Endothelial cell of umbilical vein (primary cell): ENCODE measurements at regions not wholly inside any gene's neighbourhood (a gene's known extent, or its start where the extent isn't known, plus 50 kb on each side); places are given as distances from the start of the nearest gene placed in this dataset.

ENCODE experiments used
- BruUV-seq: library from RNA; stranded (reverse); fragments of 400-500 nt; replicated peaks from 2 replicates; lab custom pipeline; 2021; lab: Mats Ljungman, UMichigan
- CTCF ChIA-PET: fragments of 300-600, 350-600 bp; sonication (Branson Sonifier 250); formaldehyde crosslinking; loops from one replicate; lab custom pipeline; 2021; ENCODE audit warnings: antibody characterized with exemption, inconsistent platforms; lab: Charles Lee
- POLR2A ChIA-PET: fragments of 300-600, 350-600 bp; sonication (Branson Sonifier 250); formaldehyde crosslinking; loops from one replicate; lab custom pipeline; 2021; ENCODE audit warnings: antibody characterized with exemption, inconsistent platforms; lab: Charles Lee
- DNase-seq: peaks from one replicate; pipeline ENCODE4 v3.0.0-alpha.2; 2011; ENCODE audit warnings: low read depth, low spot score
- FAIRE-seq: peaks from 2 replicates; lab custom pipeline; 2011; peaks lifted over from hg19 to GRCh38; lab: Jason Lieb, UNC
- H2AFZ ChIP-seq: 2 replicates; pipeline ENCODE4 v1.6.0; 2012; ENCODE audit warnings: low read depth, low read length, control low read depth, inconsistent platforms
- H3K27ac ChIP-seq: 2 replicates; pipeline ENCODE4 v1.5.1; 2011; ENCODE audit warnings: low read depth, mild to moderate bottlenecking, control low read depth, low read length, moderate library complexity; ENCODE audit not compliant: insufficient read depth
- H3K27me3 ChIP-seq, 2 experiments: 2 replicates each; pipeline versions ENCODE4 v1.6.0 to v1.6.1; 2011; ENCODE audit warnings: low read length in 2 of 2, mixed read lengths in 1 of 2; ENCODE audit not compliant: control insufficient read depth in 2 of 2, insufficient read depth in 2 of 2
- H3K36me3 ChIP-seq, 2 experiments: 2 replicates in 1 of 2; 3 replicates in 1 of 2; pipeline ENCODE4 v1.5.1; 2011; ENCODE audit warnings: low read length in 2 of 2, mild to moderate bottlenecking in 1 of 2, moderate library complexity in 1 of 2; ENCODE audit not compliant: control insufficient read depth in 2 of 2, insufficient read depth in 2 of 2; ENCODE audit errors: extremely low read depth in 1 of 2
- H3K4me1 ChIP-seq: 3 replicates; pipeline ENCODE4 v1.5.1; 2011; ENCODE audit warnings: mild to moderate bottlenecking, low read length; ENCODE audit not compliant: control insufficient read depth, insufficient read depth; ENCODE audit errors: extremely low read depth
- H3K4me2 ChIP-seq: 2 replicates; pipeline ENCODE4 v1.6.1; 2011; ENCODE audit warnings: low read length, control low read depth, mixed read lengths; ENCODE audit not compliant: insufficient read depth
- H3K4me3 ChIP-seq, 3 experiments: fragments of 200-600 bp in 1 of 3; sonication (generic), shearing (Covaris generic) in 1 of 3; replicated peaks in 1 of 3; 2 replicates each; pipeline ENCODE4 v1.5.1; 2011 to 2016; ENCODE audit warnings: control low read depth in 3 of 3, low read length in 3 of 3, mild to moderate bottlenecking in 2 of 3, inconsistent platforms in 1 of 3, low read depth in 1 of 3, moderate library complexity in 1 of 3; ENCODE audit not compliant: insufficient read depth in 1 of 3
- H3K79me2 ChIP-seq: 2 replicates; pipeline ENCODE4 v1.6.0; 2012; ENCODE audit warnings: low read length, inconsistent platforms; ENCODE audit not compliant: control insufficient read depth, insufficient read depth
- H3K9ac ChIP-seq: replicated peaks from 2 replicates; pipeline ENCODE3; 2011; ENCODE audit warnings: low read length, control low read depth; ENCODE audit not compliant: insufficient read depth; ENCODE audit errors: extremely low read depth
- H3K9me1 ChIP-seq: replicated peaks from 3 replicates; pipeline ENCODE4 v1.6.0; 2011; ENCODE audit warnings: mild to moderate bottlenecking, low read length; ENCODE audit not compliant: control insufficient read depth, insufficient read depth; ENCODE audit errors: extremely low read depth
- H3K9me3 ChIP-seq: replicated peaks from 2 replicates; pipeline ENCODE4 v1.5.1; 2012; ENCODE audit warnings: low read length, inconsistent platforms; ENCODE audit not compliant: control insufficient read depth, insufficient read depth
- H4K20me1 ChIP-seq: replicated peaks from 2 replicates; pipeline ENCODE3; 2011; ENCODE audit warnings: mild to moderate bottlenecking, low read length; ENCODE audit not compliant: control insufficient read depth, insufficient read depth; ENCODE audit errors: extremely low read depth
- CTCF ChIP-seq, 2 donors: IDR thresholded peaks; 1 replicate in 1 of 2; 2 replicates in 1 of 2; pipeline ENCODE4 v1.5.1; 2011; ENCODE audit warnings: low read length in 2 of 2, mild to moderate bottlenecking in 2 of 2, moderate library complexity in 2 of 2, control low read depth in 1 of 2, inconsistent platforms in 1 of 2, low read depth in 1 of 2; ENCODE audit not compliant: insufficient read depth in 1 of 2; ENCODE audit errors: extremely low read depth in 1 of 2
- EZH2 ChIP-seq: IDR thresholded peaks from 2 replicates; pipeline ENCODE4 v1.6.1; 2012; ENCODE audit warnings: borderline replicate concordance, low read depth, mild to moderate bottlenecking, moderate library complexity, low read length, inconsistent platforms; ENCODE audit not compliant: severe bottlenecking
- FOS ChIP-seq: IDR thresholded peaks from 2 replicates; pipeline ENCODE4 v1.6.1; 2011; ENCODE audit warnings: mild to moderate bottlenecking, low read length, moderate library complexity, borderline replicate concordance; ENCODE audit not compliant: insufficient read depth
- JUN ChIP-seq: IDR thresholded peaks from 2 replicates; pipeline ENCODE4 v1.6.1; 2011; ENCODE audit warnings: borderline replicate concordance, low read depth; ENCODE audit not compliant: insufficient read length, insufficient read depth
- MYC ChIP-seq: IDR thresholded peaks from one replicate; pipeline ENCODE4 v1.6.1; 2011; ENCODE audit warnings: mild to moderate bottlenecking, low read depth, low read length
- POLR2A ChIP-seq: IDR thresholded peaks from 2 replicates; pipeline ENCODE4 v1.6.1; 2012; ENCODE audit warnings: low read depth, mild to moderate bottlenecking, control low read depth, low read length
- POLR2AphosphoS5 ChIP-seq: IDR thresholded peaks from 2 replicates; pipeline ENCODE4 v1.6.1; 2012; ENCODE audit warnings: low read depth, mild to moderate bottlenecking, control low read depth, low read length, moderate library complexity; ENCODE audit not compliant: insufficient read depth
- dilution Hi-C: fragments of 300-500 bp; cut with MboI; formaldehyde crosslinking; loops from one replicate; pipeline ENCODE4 v1.15.0; 2019; ENCODE audit warnings: low sequenced_read_pairs; ENCODE audit not compliant: extremely low pct_ligation_motif_present
- intact Hi-C: fragments of 100-400 bp; cut with micrococcal nuclease; formaldehyde crosslinking; loops from one replicate; pipeline ENCODE4 v1.10.0; 2022

GRCh38 chrX:150268839-150269355 lies 94.2 kb upstream of the MAMLD1 start:
- FAIRE-seq (no peak), DNase-seq (no peak)
- no peaks in the 10 kb centered on the region for H3K9me3 ChIP-seq
- POLR2A ChIA-PET: no interaction called here
- no peaks in the 10 kb centered on the region for H3K9me1 ChIP-seq
- H3K36me3 ChIP-seq: no peaks in the 10 kb centered on the region
- no peaks in the 10 kb centered on the region for H3K27me3 ChIP-seq
- intact Hi-C loops: no loop called here
- H2AFZ ChIP-seq: no peak overlapping the region
- no peak overlapping the region for H3K9ac ChIP-seq
- H3K4me1 ChIP-seq: no peaks in the 10 kb centered on the region
- dilution Hi-C loops: no loop called here
- CTCF ChIA-PET: no interaction called here
- TF ChIP-seq EZH2: no peak
- H3K4me2 ChIP-seq: no peak overlapping the region
- no TSS peak for BruUV-seq
- no peak overlapping the region for H3K4me3 ChIP-seq
- no peaks in the 10 kb centered on the region for H3K79me2 ChIP-seq
- no peaks in the 10 kb centered on the region for H4K20me1 ChIP-seq
- H3K27ac ChIP-seq: no peak overlapping the region

GRCh38 chrX:150269605-150270254 lies 93.4 kb upstream of the MAMLD1 start:
- no peak overlapping the region for H3K9ac ChIP-seq
- H3K4me2 ChIP-seq: no peak overlapping the region
- no peaks in the 10 kb centered on the region for H3K4me1 ChIP-seq
- H3K36me3 ChIP-seq: no peaks in the 10 kb centered on the region
- H2AFZ ChIP-seq: no peak overlapping the region
- no peaks in the 10 kb centered on the region for H3K79me2 ChIP-seq
- dilution Hi-C loops: no loop called here
- intact Hi-C loops: no loop called here
- no peaks in the 10 kb centered on the region for H3K27me3 ChIP-seq
- no peaks in the 10 kb centered on the region for H3K9me3 ChIP-seq
- H3K4me3 ChIP-seq: no peak overlapping the region
- H3K27ac ChIP-seq: no peak overlapping the region
- POLR2A ChIA-PET: no interaction called here
- CTCF ChIA-PET: no interaction called here
- no peak for TF ChIP-seq FOS
- TF ChIP-seq POLR2A: no peak
- no peak for TF ChIP-seq MYC
- TF ChIP-seq CTCF (IDR thresholded peaks at IDR 0.05; ENCODE audit: extremely low read depth in 1 of 2, insufficient read depth in 1 of 2, low read depth in 1 of 2, low read length in 2 of 2): no peak
- TF ChIP-seq POLR2AphosphoS5: no peak
- TF ChIP-seq JUN: no peak
- DNase-seq: no peak
- no peak for FAIRE-seq
- BruUV-seq: no TSS peak
- H3K9me1 ChIP-seq: no peaks in the 10 kb centered on the region
- H4K20me1 ChIP-seq: no peaks in the 10 kb centered on the region
